GM12873 (cell line): ENCODE measurements at regions not wholly inside any gene's neighbourhood (a gene's known extent, or its start where the extent isn't known, plus 50 kb on each side); places are given as distances from the start of the nearest gene placed in this dataset.

ENCODE experiments used
- CTCF ChIP-seq: IDR thresholded peaks from 2 replicates; pipeline ENCODE4 v1.5.1; 2012; ENCODE audit warnings: low read depth, mild to moderate bottlenecking, moderate library complexity, low read length, control low read depth; ENCODE audit not compliant: insufficient read depth; ENCODE audit errors: missing control alignments

GRCh38 chr6:102352552-102352951, 959.0 kb downstream of the GRIK2 start:
- no peak for TF ChIP-seq CTCF

GRCh38 chr6:102344769-102345168, 951.3 kb downstream of the GRIK2 start:
- TF ChIP-seq CTCF: no peak

GRCh38 chr6:102340311-102340710, 946.8 kb downstream of the GRIK2 start:
- TF ChIP-seq CTCF: no peak

- TF ChIP-seq CTCF: no peak
These were observed 940.2 kb downstream of the GRIK2 start for GRCh38 chr6:102333736-102334135.

- no peak for TF ChIP-seq CTCF
These were observed 934.3 kb downstream of the GRIK2 start for GRCh38 chr6:102327697-102328225.

- TF ChIP-seq CTCF: no peak
These were observed 920.2 kb downstream of the GRIK2 start for GRCh38 chr6:102313699-102314098.

- TF ChIP-seq CTCF: no peak
These were observed 916.2 kb downstream of the GRIK2 start for GRCh38 chr6:102309700-102310099.
